HG02623 (cell line): ENCODE measurements at regions not wholly inside any gene's neighbourhood (a gene's known extent, or its start where the extent isn't known, plus 50 kb on each side); places are given as distances from the start of the nearest gene placed in this dataset.
"Not testable (repeated sequence)": the region's sequence is repeated elsewhere in the genome, so short reads cannot be mapped to it uniquely, and the experiment has no call there.

ENCODE experiments used
- ATAC-seq: cut with Tn5 transposase; IDR thresholded peaks from one replicate; pipeline ENCODE4 v1.9.1; 2021; ENCODE audit warnings: moderate library complexity; ENCODE audit not compliant: unreplicated experiment

GRCh38 chr13:109408591-109409382, 377.6 kb downstream of the IRS2 start:
- no peak for ATAC-seq

GRCh38 chr13:109406376-109406992, 379.9 kb downstream of the IRS2 start:
- no peak for ATAC-seq

GRCh38 chr13:109403012-109403421, 383.4 kb downstream of the IRS2 start:
- no peak for ATAC-seq

GRCh38 chr13:109401891-109402290, 384.5 kb downstream of the IRS2 start:
- no peak for ATAC-seq

GRCh38 chr13:109401307-109401706, 385.1 kb downstream of the IRS2 start:
- no peak for ATAC-seq

- no peak for ATAC-seq
Observed at GRCh38 chr13:109400624-109401257, 385.6 kb downstream of the IRS2 start.

- ATAC-seq = no peak
Observed at GRCh38 chr13:109400209-109400608, 386.2 kb downstream of the IRS2 start.

GRCh38 chr13:109398071-109398470, 388.3 kb downstream of the IRS2 start:
- not testable (repeated sequence) for ATAC-seq

- ATAC-seq = no peak
Observed at GRCh38 chr13:109397285-109397684, 389.1 kb downstream of the IRS2 start.

GRCh38 chr13:109396266-109396665, 390.1 kb downstream of the IRS2 start:
- ATAC-seq = no peak

GRCh38 chr13:109395014-109395413, 391.4 kb downstream of the IRS2 start:
- no peak for ATAC-seq

- ATAC-seq = no peak
Observed at GRCh38 chr13:109394311-109394988, 391.9 kb downstream of the IRS2 start.

- ATAC-seq = no peak
Observed at GRCh38 chr13:109393045-109393444, 393.3 kb downstream of the IRS2 start.

GRCh38 chr13:109390391-109390790, 396.0 kb downstream of the IRS2 start:
- ATAC-seq = no peak

- no peak for ATAC-seq
Observed at GRCh38 chr13:109389892-109390345, 396.5 kb downstream of the IRS2 start.

GRCh38 chr13:109389456-109389855, 396.9 kb downstream of the IRS2 start:
- ATAC-seq = no peak

GRCh38 chr13:109387471-109387870, 398.9 kb downstream of the IRS2 start:
- no peak for ATAC-seq

- ATAC-seq = no peak
Observed at GRCh38 chr13:109385242-109385560, 401.2 kb downstream of the IRS2 start.

GRCh38 chr13:109384491-109385241, 401.7 kb downstream of the IRS2 start:
- ATAC-seq = no peak

- no peak for ATAC-seq
Observed at GRCh38 chr13:109383683-109384082, 402.7 kb downstream of the IRS2 start.
